Fibroblast of lung (primary cell): ENCODE measurements at regions not wholly inside any gene's neighbourhood (a gene's known extent, or its start where the extent isn't known, plus 50 kb on each side); places are given as distances from the start of the nearest gene placed in this dataset.

Experiments used
- DNase-seq, 2 donors: peaks; one replicate each; pipeline versions ENCODE4 v3.0.0 to v3.0.0-alpha.2; 2010; ENCODE audit warnings: low read depth in 2 of 2
- H2AFZ ChIP-seq: 2 replicates; pipeline ENCODE4 v1.5.1; 2012; ENCODE audit warnings: low read length, control low read depth, inconsistent platforms
- H3K27ac ChIP-seq: 2 replicates; pipeline ENCODE4 v1.5.1; 2011; ENCODE audit warnings: low read length, control low read depth; ENCODE audit not compliant: insufficient read depth
- H3K27me3 ChIP-seq: 2 replicates; pipeline ENCODE4 v1.5.1; 2011; ENCODE audit warnings: mild to moderate bottlenecking, low read length; ENCODE audit not compliant: control insufficient read depth, insufficient read depth
- H3K36me3 ChIP-seq: 2 replicates; pipeline ENCODE4 v1.5.1; 2011; ENCODE audit warnings: low read length; ENCODE audit not compliant: control insufficient read depth, insufficient read depth
- H3K4me1 ChIP-seq: 2 replicates; pipeline ENCODE4 v1.5.1; 2011; ENCODE audit warnings: low read length; ENCODE audit not compliant: control insufficient read depth, insufficient read depth; ENCODE audit errors: extremely low read depth
- H3K4me2 ChIP-seq: 2 replicates; pipeline ENCODE4 v1.5.1; 2011; ENCODE audit warnings: low read length, control low read depth; ENCODE audit not compliant: insufficient read depth; ENCODE audit errors: extremely low read depth
- H3K4me3 ChIP-seq, 4 experiments: fragments of 200-600 bp in 1 of 4; sonication (generic) in 1 of 4; replicated peaks in 1 of 4; 2 replicates each; pipeline ENCODE4 v1.5.1; 2011 to 2016; ENCODE audit warnings: low read length in 4 of 4, low read depth in 3 of 4, mild to moderate bottlenecking in 3 of 4, control low read depth in 2 of 4, inconsistent platforms in 1 of 4, mixed read lengths in 1 of 4; ENCODE audit not compliant: insufficient read depth in 1 of 4; ENCODE audit errors: control extremely low read depth in 1 of 4
- H3K79me2 ChIP-seq: 2 replicates; pipeline ENCODE4 v1.5.1; 2012; ENCODE audit warnings: mild to moderate bottlenecking, low read length, inconsistent platforms; ENCODE audit not compliant: control insufficient read depth, insufficient read depth
- H3K9ac ChIP-seq: 2 replicates; pipeline ENCODE4 v1.5.1; 2011; ENCODE audit warnings: mild to moderate bottlenecking, low read length, control low read depth; ENCODE audit not compliant: insufficient read depth
- H3K9me3 ChIP-seq: 2 replicates; pipeline ENCODE4 v1.5.1; 2012; ENCODE audit warnings: low read depth, low read length; ENCODE audit not compliant: control insufficient read depth, insufficient read depth
- H4K20me1 ChIP-seq: 2 replicates; pipeline ENCODE4 v1.5.1; 2011; ENCODE audit warnings: low read length; ENCODE audit not compliant: control insufficient read depth, insufficient read depth; ENCODE audit errors: extremely low read depth
- EZH2 ChIP-seq: IDR thresholded peaks from 2 replicates; pipeline ENCODE4 v1.5.1; 2012; ENCODE audit warnings: low read length, control low read depth, mild to moderate bottlenecking; ENCODE audit errors: missing control alignments
- TF ChIP-seq, protein P1 (sequence below), 2 donors: IDR thresholded peaks in 1 of 2; conservative IDR thresholded peaks in 1 of 2; 1 replicate in 1 of 2; 2 replicates in 1 of 2; pipeline ENCODE4 v1.5.1; 2011 to 2012; ENCODE audit warnings: low read length in 2 of 2, control low read depth in 1 of 2, inconsistent platforms in 1 of 2, low read depth in 1 of 2, mild to moderate bottlenecking in 1 of 2

DNA sequence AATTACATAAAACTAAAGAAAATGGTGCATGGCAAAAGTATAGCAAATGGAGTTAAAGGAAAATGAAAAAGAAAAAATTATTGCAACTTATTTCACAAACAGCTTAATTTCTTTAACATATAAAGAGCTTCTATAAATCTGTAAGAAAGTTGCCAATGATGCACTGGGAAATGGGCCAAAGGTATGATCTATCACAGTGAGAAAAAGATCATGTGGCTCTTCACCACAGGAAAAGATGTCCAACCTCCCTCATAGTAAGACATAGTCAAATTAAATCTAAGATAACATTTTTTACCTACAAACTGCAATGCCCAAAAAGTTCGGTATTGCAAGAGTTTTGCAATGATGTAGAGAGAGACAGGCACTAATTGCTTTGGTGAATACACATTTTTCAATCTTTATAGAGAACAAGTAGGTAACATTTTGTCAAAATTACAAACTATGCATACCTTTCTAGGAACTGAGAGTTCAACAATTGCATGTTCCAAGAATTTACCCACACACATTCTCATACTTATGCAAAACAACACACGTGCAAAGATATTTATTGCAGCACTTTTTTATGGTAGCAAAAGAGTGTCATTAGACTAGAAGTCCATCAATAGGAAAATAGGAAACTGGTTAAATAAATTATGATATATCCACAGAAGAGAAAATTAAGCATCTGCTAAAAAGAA lies 372.6 kb downstream of the QKI start:
- Histone ChIP-seq H3K27ac (no peak overlapping the region), H3K4me3 (no peak overlapping the region), H3K9me3 (no peaks in the 10 kb centered on the region), H3K79me2 (no peaks in the 10 kb centered on the region), H3K36me3 (no peaks in the 10 kb centered on the region), H3K4me2 (no peak overlapping the region), H4K20me1 (no peaks in the 10 kb centered on the region), H3K9ac (no peak overlapping the region), H3K4me1 (no peaks in the 10 kb centered on the region), H2AFZ (no peak overlapping the region), H3K27me3 (no peaks in the 10 kb centered on the region)
- TF ChIP-seq, protein P1, sequence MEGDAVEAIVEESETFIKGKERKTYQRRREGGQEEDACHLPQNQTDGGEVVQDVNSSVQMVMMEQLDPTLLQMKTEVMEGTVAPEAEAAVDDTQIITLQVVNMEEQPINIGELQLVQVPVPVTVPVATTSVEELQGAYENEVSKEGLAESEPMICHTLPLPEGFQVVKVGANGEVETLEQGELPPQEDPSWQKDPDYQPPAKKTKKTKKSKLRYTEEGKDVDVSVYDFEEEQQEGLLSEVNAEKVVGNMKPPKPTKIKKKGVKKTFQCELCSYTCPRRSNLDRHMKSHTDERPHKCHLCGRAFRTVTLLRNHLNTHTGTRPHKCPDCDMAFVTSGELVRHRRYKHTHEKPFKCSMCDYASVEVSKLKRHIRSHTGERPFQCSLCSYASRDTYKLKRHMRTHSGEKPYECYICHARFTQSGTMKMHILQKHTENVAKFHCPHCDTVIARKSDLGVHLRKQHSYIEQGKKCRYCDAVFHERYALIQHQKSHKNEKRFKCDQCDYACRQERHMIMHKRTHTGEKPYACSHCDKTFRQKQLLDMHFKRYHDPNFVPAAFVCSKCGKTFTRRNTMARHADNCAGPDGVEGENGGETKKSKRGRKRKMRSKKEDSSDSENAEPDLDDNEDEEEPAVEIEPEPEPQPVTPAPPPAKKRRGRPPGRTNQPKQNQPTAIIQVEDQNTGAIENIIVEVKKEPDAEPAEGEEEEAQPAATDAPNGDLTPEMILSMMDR (conservative IDR thresholded peaks at IDR 0.05 in 1 of 2, IDR thresholded peaks at IDR 0.05 in 1 of 2; ENCODE audit: low read depth in 1 of 2, low read length in 2 of 2), result no peak
- TF ChIP-seq EZH2, result no peak
- DNase-seq, result no peak

DNA sequence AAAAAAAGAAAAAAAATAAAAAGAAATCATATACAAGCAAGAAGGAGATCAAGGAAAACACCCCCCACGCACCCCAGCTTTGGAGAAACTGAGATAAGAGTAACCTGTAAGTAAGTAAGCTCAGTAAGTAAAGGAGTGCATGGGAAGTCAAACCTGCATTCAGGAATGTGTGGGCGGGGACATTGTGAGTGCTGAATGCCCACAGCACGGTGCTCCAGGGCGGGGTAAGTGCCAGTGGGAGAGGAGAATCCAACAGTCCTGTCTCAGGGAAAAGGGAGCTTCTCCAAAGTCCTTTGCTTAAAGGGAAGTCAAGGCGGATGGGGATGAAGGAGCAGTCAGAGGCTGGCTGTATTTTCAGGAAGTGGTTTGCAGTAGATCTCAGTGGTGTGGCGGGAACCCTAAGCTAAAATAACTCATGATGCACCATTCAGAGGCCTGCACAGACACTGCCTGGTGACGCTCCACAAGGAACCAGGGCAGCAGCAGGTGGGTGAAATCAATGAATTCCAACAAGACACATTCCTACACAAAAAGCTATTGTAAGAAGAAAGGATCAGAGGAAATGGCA lies 368.0 kb downstream of the QKI start:
- H3K4me3 ChIP-seq, result no peak overlapping the region
- H3K9ac ChIP-seq, result no peak overlapping the region
- no peaks in the 10 kb centered on the region for H3K27me3 ChIP-seq
- H3K4me1 ChIP-seq, result no peaks in the 10 kb centered on the region
- H3K27ac ChIP-seq, result no peak overlapping the region
- H3K4me2 ChIP-seq, result no peak overlapping the region
- no peak overlapping the region for H2AFZ ChIP-seq
- H3K79me2 ChIP-seq, result no peaks in the 10 kb centered on the region
- no peak for DNase-seq
- H4K20me1 ChIP-seq, result no peaks in the 10 kb centered on the region
- no peaks in the 10 kb centered on the region for H3K9me3 ChIP-seq
- TF ChIP-seq, protein P1 (conservative IDR thresholded peaks at IDR 0.05 in 1 of 2, IDR thresholded peaks at IDR 0.05 in 1 of 2; ENCODE audit: low read depth in 1 of 2, low read length in 2 of 2), result no peak
- TF ChIP-seq EZH2, result no peak
- no peaks in the 10 kb centered on the region for H3K36me3 ChIP-seq

DNA sequence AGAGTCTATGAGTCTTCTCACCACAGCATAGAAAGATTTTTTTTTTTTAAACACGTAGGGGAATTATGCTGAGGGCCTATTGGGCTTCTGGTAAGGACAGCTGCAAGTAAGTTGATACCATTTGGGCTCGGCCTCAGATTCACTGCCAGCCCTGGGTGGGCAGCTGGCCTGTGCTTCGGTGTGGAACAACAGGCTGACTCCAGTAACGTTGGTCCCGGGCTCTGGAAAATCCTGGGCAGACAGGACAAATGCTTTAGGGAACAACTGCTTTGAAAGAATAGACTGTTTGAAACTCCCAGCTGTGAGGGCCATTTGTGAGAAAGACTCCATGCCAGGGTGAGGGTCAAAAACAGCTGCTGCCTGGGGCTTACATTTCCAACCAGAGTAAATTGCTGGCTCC lies 366.5 kb downstream of the QKI start:
- no peaks in the 10 kb centered on the region for H4K20me1 ChIP-seq
- H3K27ac ChIP-seq, result no peak overlapping the region
- peak; percentile 23 to 68 for DNase-seq

More for the DNA sequence above, 366.5 kb downstream of the QKI start:
- Histone ChIP-seq H3K9me3 (no peaks in the 10 kb centered on the region), H2AFZ (no peak overlapping the region), H3K36me3 (no peaks in the 10 kb centered on the region), H3K4me3 (no peak overlapping the region), H3K27me3 (no peaks in the 10 kb centered on the region), H3K9ac (no peak overlapping the region), H3K79me2 (no peaks in the 10 kb centered on the region), H3K4me2 (no peak overlapping the region), H3K4me1 (no peaks in the 10 kb centered on the region)
- TF ChIP-seq, protein P1 (conservative IDR thresholded peaks at IDR 0.05 in 1 of 2, IDR thresholded peaks at IDR 0.05 in 1 of 2; ENCODE audit: low read depth in 1 of 2, low read length in 2 of 2), result no peak
- no peak for TF ChIP-seq EZH2
